ENCODE measurements at regions not wholly inside any gene's neighbourhood (a gene's known extent, or its start where the extent isn't known, plus 50 kb on each side); places are given as distances from the start of the nearest gene placed in this dataset.

DNA sequence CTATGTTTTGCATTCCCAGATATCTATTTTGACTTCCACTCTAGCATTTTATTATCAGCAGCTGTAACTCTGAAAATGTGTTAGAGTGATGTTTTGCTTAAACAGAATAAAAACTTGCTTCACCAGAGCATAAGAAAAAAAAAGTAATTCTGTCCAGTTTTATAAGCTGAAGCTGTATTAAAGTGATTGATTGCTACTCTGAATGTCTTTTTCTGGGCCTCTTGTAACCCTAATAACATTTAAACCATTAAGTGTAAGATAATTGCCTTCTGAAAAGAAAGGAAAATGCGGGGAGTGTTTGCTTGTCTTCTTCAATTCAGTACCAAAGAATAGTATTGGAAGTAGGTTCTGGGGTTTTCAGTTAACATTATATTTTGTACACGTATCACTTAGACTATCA lies 57.9 kb upstream of the UBE2E1 start (continued):
- TF ChIP-seq CTCF (IDR thresholded peaks at IDR 0.05 in 2 of 3, conservative IDR thresholded peaks at IDR 0.05 in 1 of 3; ENCODE audit: control insufficient read depth in 2 of 3, extremely low read depth in 1 of 3, insufficient read depth in 1 of 3, low read depth in 3 of 3, low read length in 3 of 3) (no peak), NBN (IDR thresholded peaks at IDR 0.05) (no peak), RELA (IDR thresholded peaks at IDR 0.05; ENCODE audit: borderline replicate concordance, partially characterized antibody) (no peak)
- TF ChIP-seq, protein P1, sequence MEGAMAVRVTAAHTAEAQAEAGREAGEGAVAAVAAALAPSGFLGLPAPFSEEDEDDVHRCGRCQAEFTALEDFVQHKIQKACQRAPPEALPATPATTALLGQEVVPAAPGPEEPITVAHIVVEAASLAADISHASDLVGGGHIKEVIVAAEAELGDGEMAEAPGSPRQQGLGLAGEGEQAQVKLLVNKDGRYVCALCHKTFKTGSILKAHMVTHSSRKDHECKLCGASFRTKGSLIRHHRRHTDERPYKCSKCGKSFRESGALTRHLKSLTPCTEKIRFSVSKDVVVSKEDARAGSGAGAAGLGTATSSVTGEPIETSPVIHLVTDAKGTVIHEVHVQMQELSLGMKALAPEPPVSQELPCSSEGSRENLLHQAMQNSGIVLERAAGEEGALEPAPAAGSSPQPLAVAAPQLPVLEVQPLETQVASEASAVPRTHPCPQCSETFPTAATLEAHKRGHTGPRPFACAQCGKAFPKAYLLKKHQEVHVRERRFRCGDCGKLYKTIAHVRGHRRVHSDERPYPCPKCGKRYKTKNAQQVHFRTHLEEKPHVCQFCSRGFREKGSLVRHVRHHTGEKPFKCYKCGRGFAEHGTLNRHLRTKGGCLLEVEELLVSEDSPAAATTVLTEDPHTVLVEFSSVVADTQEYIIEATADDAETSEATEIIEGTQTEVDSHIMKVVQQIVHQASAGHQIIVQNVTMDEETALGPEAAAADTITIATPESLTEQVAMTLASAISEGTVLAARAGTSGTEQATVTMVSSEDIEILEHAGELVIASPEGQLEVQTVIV (IDR thresholded peaks at IDR 0.05; ENCODE audit: borderline replicate concordance, partially characterized antibody), result no peak

- ATAC-seq (peak; percentile 72), FAIRE-seq (peak; percentile 7), DNase-seq (ENCODE audit: low read depth, low spot score) (no peak)
- Histone ChIP-seq H3K9ac (ENCODE audit: control insufficient read depth, insufficient read depth, low read length) (no peak overlapping the region), H3K9me3 (replicated peaks; ENCODE audit: control insufficient read depth, insufficient read depth, low read length) (no peaks in the 10 kb centered on the region), H3K27me3 (replicated peaks in 1 of 2; ENCODE audit: control insufficient read depth in 2 of 2, insufficient read depth in 2 of 2, low read length in 1 of 2) (no peaks in the 10 kb centered on the region), H3K36me3 (ENCODE audit: control insufficient read depth in 2 of 2, insufficient read depth in 2 of 2, low read length in 1 of 2) (no peaks in the 10 kb centered on the region), H3K4me1 (ENCODE audit: control insufficient read depth, insufficient read depth, low read length) (no peaks in the 10 kb centered on the region), H3K79me2 (ENCODE audit: control insufficient read depth, insufficient read depth, low read length) (no peaks in the 10 kb centered on the region), H3K4me3 (no peak overlapping the region), H2AFZ (ENCODE audit: control insufficient read depth, low read depth, low read length) (no peak overlapping the region), H4K20me1 (ENCODE audit: control insufficient read depth, insufficient read depth) (no peaks in the 10 kb centered on the region), H3K4me2 (ENCODE audit: control insufficient read depth, insufficient read depth) (no peak overlapping the region), H3K27ac (ENCODE audit: control insufficient read depth, insufficient read depth) (no peak overlapping the region)
- intact Hi-C loops (cut with micrococcal nuclease; ENCODE audit: unreplicated experiment) (no loop called here), in situ Hi-C loops (cut with MboI) (no loop called here)
- ChIA-PET RAD21 (ENCODE audit: unreplicated experiment) (interaction anchor here (0.7 to 1.5 kb wide), 2 partner anchors 13 to 154 kb away, joined by 3 read pairs; no protein-coding TSS in a partner anchor), CTCF (interaction anchor here (0.8 to 1.6 kb wide), 4 partner anchors 8 to 94 kb away, joined by 3 to 4 read pairs (median 3); no protein-coding TSS in a partner anchor), SMC1A (ENCODE audit: uncharacterized antibody, unreplicated experiment) (interaction anchor here (0.7 to 1.4 kb wide), 9 partner anchors 12 to 573 kb away, joined by 3 to 5 read pairs (median 3); no protein-coding TSS in a partner anchor), POLR2A (interaction anchor here (0.7 to 1.1 kb wide), 2 partner anchors 90 to 1620 kb away, joined by 6 read pairs; no protein-coding TSS in a partner anchor)
- WGBS (ENCODE audit: insufficient coverage, insufficient replicate concordance, low lambda C conversion rate, missing lambda C conversion rate), result 32% methylated on average over 3 of the region's 4 CpGs
- no TSS peak for BruUV-seq (replicated peaks)
- TF ChIP-seq CEBPB (IDR thresholded peaks at IDR 0.05; ENCODE audit: borderline replicate concordance in 1 of 2, low read depth in 2 of 2, low read length in 2 of 2) (no peak), CUX1 (IDR thresholded peaks at IDR 0.05; ENCODE audit: insufficient replicate concordance, low read depth, low read length) (peak; percentile 24), IKZF1 (conservative IDR thresholded peaks at IDR 0.05) (peak; percentile 49)
- TF ChIP-seq, protein P2, sequence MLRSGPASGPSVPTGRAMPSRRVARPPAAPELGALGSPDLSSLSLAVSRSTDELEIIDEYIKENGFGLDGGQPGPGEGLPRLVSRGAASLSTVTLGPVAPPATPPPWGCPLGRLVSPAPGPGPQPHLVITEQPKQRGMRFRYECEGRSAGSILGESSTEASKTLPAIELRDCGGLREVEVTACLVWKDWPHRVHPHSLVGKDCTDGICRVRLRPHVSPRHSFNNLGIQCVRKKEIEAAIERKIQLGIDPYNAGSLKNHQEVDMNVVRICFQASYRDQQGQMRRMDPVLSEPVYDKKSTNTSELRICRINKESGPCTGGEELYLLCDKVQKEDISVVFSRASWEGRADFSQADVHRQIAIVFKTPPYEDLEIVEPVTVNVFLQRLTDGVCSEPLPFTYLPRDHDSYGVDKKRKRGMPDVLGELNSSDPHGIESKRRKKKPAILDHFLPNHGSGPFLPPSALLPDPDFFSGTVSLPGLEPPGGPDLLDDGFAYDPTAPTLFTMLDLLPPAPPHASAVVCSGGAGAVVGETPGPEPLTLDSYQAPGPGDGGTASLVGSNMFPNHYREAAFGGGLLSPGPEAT (IDR thresholded peaks at IDR 0.05; ENCODE audit: low read depth), result peak; percentile 45; the same call in 1 of the 2 replicates
Observed at GRCh38 chr3:23748398-23749110, 57.2 kb upstream of the UBE2E1 start.
